ENCODE measurements at regions not wholly inside any gene's neighbourhood (a gene's known extent, or its start where the extent isn't known, plus 50 kb on each side); places are given as distances from the start of the nearest gene placed in this dataset.

DNA sequence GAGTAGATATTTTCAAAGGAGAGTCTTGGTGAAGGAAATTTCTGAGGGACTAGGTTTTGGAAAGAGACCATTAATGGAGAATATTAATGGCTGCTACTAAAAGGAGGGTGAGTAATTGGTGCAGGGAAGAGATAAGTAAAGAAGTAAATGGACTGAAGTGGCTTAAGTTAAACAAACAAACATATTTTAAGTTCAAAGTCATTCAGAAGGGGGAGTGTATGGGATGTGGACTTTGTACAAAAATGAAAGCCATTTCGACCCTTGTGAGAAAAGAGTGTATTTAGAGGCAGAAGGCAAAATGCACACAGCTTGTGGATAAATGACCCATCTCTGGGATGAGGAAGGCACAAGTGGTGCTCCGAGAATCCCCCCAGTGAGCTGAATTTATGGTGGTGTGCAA, 171.7 kb downstream of the BACH1 start (continued):
- TF ChIP-seq NFE2L2 (IDR thresholded peaks at IDR 0.05; ENCODE audit: low read length) (no peak), ZBTB1 (CRISPR knock-in tag; IDR thresholded peaks at IDR 0.05; ENCODE audit: borderline replicate concordance) (no peak), HMG20A (CRISPR knock-in tag; IDR thresholded peaks at IDR 0.05; ENCODE audit: borderline replicate concordance) (peak; percentile 23; the same call in 1 of the 2 replicates), SOX5 (CRISPR knock-in tag; IDR thresholded peaks at IDR 0.05; ENCODE audit: borderline replicate concordance) (no peak), HNRNPK (IDR thresholded peaks at IDR 0.05; ENCODE audit: low read depth, low read length, poor library complexity, severe bottlenecking) (no peak)

DNA sequence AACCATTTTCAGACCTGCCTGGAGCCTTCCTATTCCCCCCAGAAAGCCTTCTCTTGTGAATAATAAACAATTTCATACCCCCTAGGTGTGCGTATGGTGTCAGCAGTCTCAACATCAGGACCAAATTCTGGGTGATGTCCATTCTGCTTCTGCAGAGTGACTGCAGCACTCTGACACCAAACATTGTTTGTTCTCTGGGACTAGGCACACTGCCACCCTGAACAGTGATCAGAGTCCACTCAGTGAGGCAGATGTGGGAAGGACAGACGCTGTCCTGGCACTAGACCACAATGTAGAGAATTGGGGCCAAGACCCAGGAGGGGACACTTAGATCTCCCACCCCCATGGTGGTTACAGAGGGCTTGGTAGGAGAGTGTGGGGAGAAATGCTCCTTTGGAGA, 175.1 kb downstream of the BACH1 start:
- ATAC-seq (peak; percentile 65), DNase-seq (ENCODE audit: low spot score) (no peak), FAIRE-seq (no peak)
- POLR2A ChIA-PET: no interaction called here
- H3K27me3 ChIP-seq (ENCODE audit: control insufficient read depth in 1 of 2, insufficient read depth in 2 of 2, low read length in 2 of 2): no peaks in the 10 kb centered on the region
- intact Hi-C loops (cut with micrococcal nuclease; ENCODE audit: unreplicated experiment): loop anchor here (10.0 kb wide), 1 partner anchor 379 kb away; no protein-coding TSS in a partner anchor
- peaks cover 40% of the 10 kb centered on the region for H3K4me1 ChIP-seq (ENCODE audit: insufficient read depth, low read length)
- no peaks in the 10 kb centered on the region for H3K36me3 ChIP-seq (replicated peaks in 1 of 2; ENCODE audit: control insufficient read depth in 1 of 2, insufficient read depth in 2 of 2, low read length in 2 of 2)
- WGBS (ENCODE audit: low lambda C conversion rate): 27% methylated on average over 2 of the region's 2 CpGs
- no peak overlapping the region for H3K9ac ChIP-seq (ENCODE audit: insufficient read depth, low read depth, low read length)
- no peak overlapping the region for H2AFZ ChIP-seq (ENCODE audit: low read length)
- H3K79me2 ChIP-seq (ENCODE audit: insufficient read depth, low read length): no peaks in the 10 kb centered on the region
- no peak overlapping the region for H3K4me2 ChIP-seq (ENCODE audit: low read depth, low read length)
- H3K4me3 ChIP-seq (replicated peaks in 1 of 3; ENCODE audit: insufficient read depth in 1 of 3, low read depth in 2 of 3, low read length in 3 of 3): no peak overlapping the region
- in situ Hi-C loops (cut with HindIII; ENCODE audit: extremely low pct_ligation_motif_present, low pct_unique_long_range_greater_than_20kb): no loop called here
- no peak overlapping the region for H3K27ac ChIP-seq (ENCODE audit: extremely low read length, insufficient read depth, low read length)
- CTCF ChIA-PET (ENCODE audit: low intra/inter-chr PET ratio, low total read pairs): no interaction called here
- BruUV-seq (replicated peaks): no TSS peak
- TF ChIP-seq, protein P1, sequence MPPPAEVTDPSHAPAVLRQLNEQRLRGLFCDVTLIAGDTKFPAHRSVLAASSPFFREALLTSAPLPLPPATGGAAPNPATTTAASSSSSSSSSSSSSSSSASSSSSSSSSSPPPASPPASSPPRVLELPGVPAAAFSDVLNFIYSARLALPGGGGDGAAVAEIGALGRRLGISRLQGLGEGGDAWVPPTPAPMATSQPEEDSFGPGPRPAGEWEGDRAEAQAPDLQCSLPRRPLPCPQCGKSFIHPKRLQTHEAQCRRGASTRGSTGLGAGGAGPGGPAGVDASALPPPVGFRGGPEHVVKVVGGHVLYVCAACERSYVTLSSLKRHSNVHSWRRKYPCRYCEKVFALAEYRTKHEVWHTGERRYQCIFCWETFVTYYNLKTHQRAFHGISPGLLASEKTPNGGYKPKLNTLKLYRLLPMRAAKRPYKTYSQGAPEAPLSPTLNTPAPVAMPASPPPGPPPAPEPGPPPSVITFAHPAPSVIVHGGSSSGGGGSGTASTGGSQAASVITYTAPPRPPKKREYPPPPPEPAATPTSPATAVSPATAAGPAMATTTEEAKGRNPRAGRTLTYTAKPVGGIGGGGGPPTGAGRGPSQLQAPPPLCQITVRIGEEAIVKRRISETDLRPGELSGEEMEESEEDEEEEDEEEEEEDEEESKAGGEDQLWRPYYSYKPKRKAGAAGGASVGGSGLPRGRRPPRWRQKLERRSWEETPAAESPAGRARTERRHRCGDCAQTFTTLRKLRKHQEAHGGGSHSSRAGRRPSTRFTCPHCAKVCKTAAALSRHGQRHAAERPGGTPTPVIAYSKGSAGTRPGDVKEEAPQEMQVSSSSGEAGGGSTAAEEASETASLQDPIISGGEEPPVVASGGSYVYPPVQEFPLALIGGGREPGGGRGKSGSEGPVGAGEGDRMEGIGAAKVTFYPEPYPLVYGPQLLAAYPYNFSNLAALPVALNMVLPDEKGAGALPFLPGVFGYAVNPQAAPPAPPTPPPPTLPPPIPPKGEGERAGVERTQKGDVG (CRISPR knock-in tag; IDR thresholded peaks at IDR 0.05; ENCODE audit: borderline replicate concordance): no peak
- peak; percentile 50; the same call in 1 of the 2 replicates for TF ChIP-seq HNF4A (CRISPR knock-in tag; IDR thresholded peaks at IDR 0.05)
- no peaks in the 10 kb centered on the region for H4K20me1 ChIP-seq (ENCODE audit: insufficient read depth, low read length)
- H3K9me3 ChIP-seq (ENCODE audit: low read length): no peaks in the 10 kb centered on the region

Measured in HepG2 (cell line).